A549 (cell line): ENCODE measurements at regions not wholly inside any gene's neighbourhood (a gene's known extent, or its start where the extent isn't known, plus 50 kb on each side); places are given as distances from the start of the nearest gene placed in this dataset.

ENCODE experiments used
- ATAC-seq, 2 experiments: fragments of 200-7000 bp in 1 of 2; fragments of >200 bp in 1 of 2; cut with Nextera tagmentation in 1 of 2; cut with Tn5 transposase in 1 of 2; 3 replicates each; pipeline versions ENCODE4 v1.8.0 to v1.9.1; 2018 to 2020; ENCODE audit warnings: mild to moderate bottlenecking in 1 of 2, moderate library complexity in 1 of 2
- CTCF ChIA-PET: fragments of 300-600 bp; sonication (Branson Sonifier 250); formaldehyde crosslinking; extraction: SDS; loops from one replicate; lab custom pipeline; 2021; ENCODE audit warnings: antibody characterized with exemption, inconsistent platforms; lab: Yijun Ruan, JAX
- POLR2A ChIA-PET: fragments of 350-600 bp; formaldehyde crosslinking; extraction: SDS; loops from one replicate; lab custom pipeline; 2021; ENCODE audit warnings: antibody characterized with exemption, inconsistent platforms; lab: Yijun Ruan, JAX
- DNase-seq, 2 experiments: peaks; one replicate each; pipeline versions ENCODE4 v3.0.0 to v3.0.0-alpha.2; 2011 to 2016; ENCODE audit warnings: low read depth in 1 of 2, low spot score in 1 of 2
- FAIRE-seq: peaks from 2 replicates; lab custom pipeline; 2011; peaks lifted over from hg19 to GRCh38; lab: Jason Lieb, UNC
- H3K27ac ChIP-seq, 2 experiments: fragments of >200 bp; sonication (Bioruptor Twin); formaldehyde crosslinking; 3 replicates each; pipeline ENCODE4 v1.5.1; 2016 to 2017
- H3K4me1 ChIP-seq: fragments of >200 bp; sonication (Bioruptor Twin); formaldehyde crosslinking; 3 replicates; pipeline ENCODE4 v1.6.1; 2016
- H3K4me2 ChIP-seq: fragments of >200 bp; sonication (Bioruptor Twin); formaldehyde crosslinking; 3 replicates; pipeline ENCODE4 v1.6.1; 2016
- H3K4me3 ChIP-seq: fragments of >200 bp; sonication (Bioruptor Twin); formaldehyde crosslinking; 3 replicates; pipeline ENCODE4 v1.5.1; 2016
- H3K9me3 ChIP-seq: fragments of >200 bp; sonication (Bioruptor Twin); formaldehyde crosslinking; 3 replicates; pipeline ENCODE4 v1.6.1; 2016
- BHLHE40 ChIP-seq: IDR thresholded peaks from 2 replicates; pipeline ENCODE4 v1.6.1; 2012; ENCODE audit warnings: low read depth, low read length, inconsistent platforms
- CBX2 ChIP-seq: fragments of 200-600 bp; sonication (generic); IDR thresholded peaks from 2 replicates; pipeline ENCODE4 v1.6.1; 2016; ENCODE audit warnings: low read depth, mild to moderate bottlenecking, borderline replicate concordance
- CBX8 ChIP-seq: fragments of 200-600 bp; sonication (generic); IDR thresholded peaks from 2 replicates; pipeline ENCODE4 v1.6.1; 2016
- CHD2 ChIP-seq: fragments of 150-350 bp; IDR thresholded peaks from 2 replicates; pipeline ENCODE4 v1.6.1; 2014; ENCODE audit warnings: low read length; ENCODE audit not compliant: partially characterized antibody
- CHD4 ChIP-seq: fragments of 200-600 bp; sonication (generic); IDR thresholded peaks from 2 replicates; pipeline ENCODE4 v1.6.1; 2016; ENCODE audit warnings: antibody characterized with exemption, mild to moderate bottlenecking, borderline replicate concordance
- EHMT2 ChIP-seq: fragments of 200-600 bp; sonication (generic); IDR thresholded peaks from 2 replicates; pipeline ENCODE4 v1.6.1; 2016; ENCODE audit warnings: antibody characterized with exemption, low read depth, mild to moderate bottlenecking, moderate library complexity
- EP300 ChIP-seq, 2 experiments: fragments of >200 bp; sonication (Bioruptor Twin); formaldehyde crosslinking; IDR thresholded peaks; 2 replicates in 1 of 2; 3 replicates in 1 of 2; pipeline ENCODE4 v1.6.1; 2016 to 2017
- ESRRA ChIP-seq: fragments of 150-350 bp; IDR thresholded peaks from 2 replicates; pipeline ENCODE4 v1.6.1; 2014; ENCODE audit warnings: mild to moderate bottlenecking, low read length, borderline replicate concordance
- FOXS1 ChIP-seq: fragments of 250-450 bp; sonication (Bioruptor Pico); IDR thresholded peaks from 2 replicates; pipeline ENCODE4 v1.5.0; 2020; ENCODE audit warnings: mild to moderate bottlenecking, moderate library complexity
- GATA3 ChIP-seq: IDR thresholded peaks from 2 replicates; pipeline ENCODE4 v1.6.1; 2012; ENCODE audit warnings: borderline replicate concordance
- HOXA7 ChIP-seq: fragments of 250-450 bp; sonication (Bioruptor Pico); IDR thresholded peaks from 2 replicates; pipeline ENCODE4 v1.5.0; 2020; ENCODE audit warnings: mild to moderate bottlenecking, moderate library complexity
- JUN ChIP-seq, 2 experiments: fragments of >200 bp; sonication (Bioruptor Twin); formaldehyde crosslinking; IDR thresholded peaks; 2 replicates in 1 of 2; 3 replicates in 1 of 2; pipeline ENCODE4 v1.6.1; 2016 to 2017
- JUNB ChIP-seq: fragments of >200 bp; sonication (Bioruptor Twin); formaldehyde crosslinking; IDR thresholded peaks from 2 replicates; pipeline ENCODE4 v1.6.1; 2016
- MAFK ChIP-seq: fragments of 450-650 bp; IDR thresholded peaks from 2 replicates; pipeline ENCODE4 v1.6.1; 2014; ENCODE audit not compliant: partially characterized antibody
- MAZ ChIP-seq: fragments of 150-350 bp; IDR thresholded peaks from 2 replicates; pipeline ENCODE4 v1.6.1; 2014; ENCODE audit warnings: antibody characterized with exemption, low read depth, low read length, borderline replicate concordance
- NFE2L2 ChIP-seq: fragments of 150-350 bp; conservative IDR thresholded peaks from 2 replicates; pipeline ENCODE4 v1.6.1; 2014; ENCODE audit warnings: low read length
- NPAS2 ChIP-seq: fragments of 250-450 bp; sonication (Bioruptor Pico); IDR thresholded peaks from 2 replicates; pipeline ENCODE4 v1.8.0; 2022; ENCODE audit warnings: mild to moderate bottlenecking, moderate library complexity, borderline replicate concordance
- POLR2A ChIP-seq: IDR thresholded peaks from 2 replicates; pipeline ENCODE4 v1.6.1; 2012; ENCODE audit warnings: mild to moderate bottlenecking, low read length
- POLR2AphosphoS2 ChIP-seq: conservative IDR thresholded peaks from 2 replicates; pipeline ENCODE4 v1.6.1; 2012; ENCODE audit warnings: low read length, improper control_type of control experiment, inconsistent platforms
- RFX5 ChIP-seq: fragments of 450-650 bp; IDR thresholded peaks from 2 replicates; pipeline ENCODE4 v1.7.1; 2014; ENCODE audit warnings: antibody characterized with exemption, mild to moderate bottlenecking, moderate library complexity
- TP53 ChIP-seq: fragments of 250-450 bp; sonication (Bioruptor Pico); IDR thresholded peaks from 2 replicates; pipeline ENCODE4 v1.5.0; 2021; ENCODE audit warnings: mild to moderate bottlenecking, moderate library complexity
- ZC3H11A ChIP-seq: fragments of 450-650 bp; IDR thresholded peaks from 2 replicates; pipeline ENCODE4 v1.6.1; 2014; ENCODE audit warnings: antibody characterized with exemption, mild to moderate bottlenecking
- WGBS: methylation state at CpG from one replicate; pipeline ENCODE4 v1.1.6; 2017; ENCODE audit errors: missing lambda C conversion rate; 5-methylcytosine and 5-hydroxymethylcytosine counted together
- TF ChIP-seq, protein P1 (sequence below): fragments of >200 bp; sonication (Bioruptor Twin); formaldehyde crosslinking; IDR thresholded peaks from 2 replicates; pipeline ENCODE4 v1.6.1; 2016
- TF ChIP-seq, protein P2 (sequence below): fragments of 150-350 bp; IDR thresholded peaks from 2 replicates; pipeline ENCODE4 v1.6.1; 2014; ENCODE audit warnings: low read depth, mild to moderate bottlenecking, low read length
- TF ChIP-seq, protein P3 (sequence below): fragments of >200 bp; sonication (Bioruptor Twin); formaldehyde crosslinking; IDR thresholded peaks from 3 replicates; pipeline ENCODE4 v1.5.1; 2016
- TF ChIP-seq, protein P4 (sequence below): IDR thresholded peaks from 2 replicates; pipeline ENCODE4 v1.6.1; 2012

DNA sequence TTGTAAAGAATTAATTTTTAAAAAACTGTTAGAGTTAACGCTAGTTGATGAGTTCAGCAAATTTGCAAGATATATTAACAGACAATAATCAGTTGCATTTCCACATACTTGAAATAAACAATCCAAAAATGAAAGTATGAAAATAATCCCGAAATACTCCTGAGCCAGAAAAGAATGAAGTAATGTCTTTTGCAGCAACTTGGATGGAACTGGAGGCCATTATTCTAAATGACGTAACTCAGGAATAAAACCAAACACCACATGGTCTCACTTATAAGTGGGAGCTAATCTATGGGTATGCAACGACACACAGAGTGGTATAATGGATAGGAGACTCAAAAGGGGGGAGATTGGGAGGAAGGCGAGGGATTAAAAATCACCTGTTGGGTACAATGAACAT is 872.9 kb upstream of the GJE1 start:
- POLR2A ChIA-PET: no interaction called here
- no peak for DNase-seq
- TF ChIP-seq HOXA7 (no peak), ESRRA (no peak), EP300 (IDR thresholded peaks at IDR 0.05) (no peak), POLR2A (no peak), MAFK (no peak), POLR2AphosphoS2 (no peak), NFE2L2 (no peak), ZC3H11A (no peak), EHMT2 (no peak), CHD2 (no peak), GATA3 (no peak), CBX8 (no peak), JUNB (no peak), FOXS1 (CRISPR knock-in tag) (no peak)
- TF ChIP-seq, protein P1, sequence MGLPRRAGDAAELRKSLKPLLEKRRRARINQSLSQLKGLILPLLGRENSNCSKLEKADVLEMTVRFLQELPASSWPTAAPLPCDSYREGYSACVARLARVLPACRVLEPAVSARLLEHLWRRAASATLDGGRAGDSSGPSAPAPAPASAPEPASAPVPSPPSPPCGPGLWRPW: no peak
- no peak for ATAC-seq
- no peak overlapping the region for H3K27ac ChIP-seq
- no peaks in the 10 kb centered on the region for H3K9me3 ChIP-seq
- WGBS: 85% methylated on average over 5 of the region's 5 CpGs
- FAIRE-seq: no peak
- no peak overlapping the region for H3K4me3 ChIP-seq
- H3K4me2 ChIP-seq: no peak overlapping the region
- peaks cover 9% of the 10 kb centered on the region for H3K4me1 ChIP-seq
- CTCF ChIA-PET: no interaction called here

DNA sequence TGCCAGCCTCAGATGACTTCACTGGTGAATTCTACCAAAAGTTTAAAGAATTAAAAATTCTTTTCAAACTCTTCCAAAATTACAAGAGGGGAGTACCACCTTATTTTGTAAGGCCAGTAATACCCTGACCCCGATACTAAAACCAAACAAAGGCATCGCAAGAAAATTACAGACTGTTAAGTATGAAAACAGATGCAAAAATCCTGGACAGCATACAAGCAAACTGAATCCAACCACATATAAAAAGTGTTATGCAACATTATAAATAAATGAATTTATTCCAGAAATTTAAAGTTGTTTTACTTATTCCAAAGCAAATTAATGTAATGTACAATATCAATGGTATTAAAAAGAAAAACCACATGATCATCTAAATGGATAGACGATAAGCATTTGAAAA is 873.6 kb upstream of the GJE1 start:
- Histone ChIP-seq H3K4me3 (no peak overlapping the region), H3K4me2 (no peak overlapping the region), H3K4me1 (peaks cover 2% of the 10 kb centered on the region; the same call in 2 of the 3 replicates), H3K9me3 (no peaks in the 10 kb centered on the region), H3K27ac (no peak overlapping the region)
- TF ChIP-seq, protein P2, sequence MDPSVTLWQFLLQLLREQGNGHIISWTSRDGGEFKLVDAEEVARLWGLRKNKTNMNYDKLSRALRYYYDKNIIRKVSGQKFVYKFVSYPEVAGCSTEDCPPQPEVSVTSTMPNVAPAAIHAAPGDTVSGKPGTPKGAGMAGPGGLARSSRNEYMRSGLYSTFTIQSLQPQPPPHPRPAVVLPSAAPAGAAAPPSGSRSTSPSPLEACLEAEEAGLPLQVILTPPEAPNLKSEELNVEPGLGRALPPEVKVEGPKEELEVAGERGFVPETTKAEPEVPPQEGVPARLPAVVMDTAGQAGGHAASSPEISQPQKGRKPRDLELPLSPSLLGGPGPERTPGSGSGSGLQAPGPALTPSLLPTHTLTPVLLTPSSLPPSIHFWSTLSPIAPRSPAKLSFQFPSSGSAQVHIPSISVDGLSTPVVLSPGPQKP: no peak
- no peak for TF ChIP-seq RFX5
- TF ChIP-seq, protein P1: no peak
- TF ChIP-seq BHLHE40: no peak
- no peak for TF ChIP-seq CBX2
- no peak for TF ChIP-seq CHD4
- TF ChIP-seq ZC3H11A: no peak
- TF ChIP-seq, protein P3, sequence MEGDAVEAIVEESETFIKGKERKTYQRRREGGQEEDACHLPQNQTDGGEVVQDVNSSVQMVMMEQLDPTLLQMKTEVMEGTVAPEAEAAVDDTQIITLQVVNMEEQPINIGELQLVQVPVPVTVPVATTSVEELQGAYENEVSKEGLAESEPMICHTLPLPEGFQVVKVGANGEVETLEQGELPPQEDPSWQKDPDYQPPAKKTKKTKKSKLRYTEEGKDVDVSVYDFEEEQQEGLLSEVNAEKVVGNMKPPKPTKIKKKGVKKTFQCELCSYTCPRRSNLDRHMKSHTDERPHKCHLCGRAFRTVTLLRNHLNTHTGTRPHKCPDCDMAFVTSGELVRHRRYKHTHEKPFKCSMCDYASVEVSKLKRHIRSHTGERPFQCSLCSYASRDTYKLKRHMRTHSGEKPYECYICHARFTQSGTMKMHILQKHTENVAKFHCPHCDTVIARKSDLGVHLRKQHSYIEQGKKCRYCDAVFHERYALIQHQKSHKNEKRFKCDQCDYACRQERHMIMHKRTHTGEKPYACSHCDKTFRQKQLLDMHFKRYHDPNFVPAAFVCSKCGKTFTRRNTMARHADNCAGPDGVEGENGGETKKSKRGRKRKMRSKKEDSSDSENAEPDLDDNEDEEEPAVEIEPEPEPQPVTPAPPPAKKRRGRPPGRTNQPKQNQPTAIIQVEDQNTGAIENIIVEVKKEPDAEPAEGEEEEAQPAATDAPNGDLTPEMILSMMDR: no peak
- TF ChIP-seq MAZ: no peak
- no peak for TF ChIP-seq CBX8
- no peak for TF ChIP-seq POLR2AphosphoS2
- TF ChIP-seq TP53 (CRISPR knock-in tag): no peak
- DNase-seq: no peak
- ATAC-seq: no peak
- CTCF ChIA-PET: no interaction called here
- POLR2A ChIA-PET: no interaction called here
- 87% methylated on average over 3 of the region's 3 CpGs for WGBS
- no peak for FAIRE-seq

DNA sequence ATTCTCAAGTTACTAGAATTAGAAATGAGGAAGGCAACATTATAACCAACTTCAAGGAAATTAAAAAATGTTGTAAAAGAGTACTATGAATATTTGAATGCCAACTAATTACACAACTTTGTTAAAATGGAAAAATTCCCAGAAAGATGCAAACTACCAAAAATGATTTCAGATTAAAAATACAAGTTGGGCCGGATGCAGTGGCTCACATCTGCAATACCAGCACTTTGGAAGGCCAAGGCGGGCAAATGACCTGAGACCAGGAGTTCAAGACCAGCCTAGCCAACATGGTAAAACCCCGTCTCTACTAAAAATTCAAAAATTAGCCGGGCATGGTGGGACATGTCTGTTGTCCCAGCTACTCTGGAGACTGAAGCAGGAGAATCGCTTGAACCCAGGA is 874.2 kb upstream of the GJE1 start:
- Histone ChIP-seq H3K4me3 (no peak overlapping the region), H3K9me3 (no peaks in the 10 kb centered on the region), H3K4me2 (no peak overlapping the region), H3K27ac (no peak overlapping the region), H3K4me1 (no peaks in the 10 kb centered on the region)
- FAIRE-seq: no peak
- no peak for DNase-seq
- TF ChIP-seq RFX5 (no peak), NPAS2 (CRISPR knock-in tag) (no peak), JUN (IDR thresholded peaks at IDR 0.05) (no peak), CBX2 (no peak), ESRRA (no peak)
- TF ChIP-seq, protein P4, sequence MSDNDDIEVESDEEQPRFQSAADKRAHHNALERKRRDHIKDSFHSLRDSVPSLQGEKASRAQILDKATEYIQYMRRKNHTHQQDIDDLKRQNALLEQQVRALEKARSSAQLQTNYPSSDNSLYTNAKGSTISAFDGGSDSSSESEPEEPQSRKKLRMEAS: no peak
- POLR2A ChIA-PET: no interaction called here
- CTCF ChIA-PET: no interaction called here
- no peak for ATAC-seq
- 95% methylated on average over 5 of the region's 5 CpGs for WGBS
